VCaP (cell line): ENCODE measurements at regions not wholly inside any gene's neighbourhood (a gene's known extent, or its start where the extent isn't known, plus 50 kb on each side); places are given as distances from the start of the nearest gene placed in this dataset.

Source experiments
- H3K27ac ChIP-seq: fragments of 450-650 bp; 2 replicates; pipeline ENCODE4 v1.5.1; 2017
- CTCF ChIP-seq: fragments of 450-650 bp; conservative IDR thresholded peaks from 2 replicates; pipeline ENCODE4 v1.5.1; 2017; ENCODE audit warnings: mild to moderate bottlenecking, moderate library complexity

GRCh38 chr9:115378758-115379157 is 260.8 kb upstream of the TNC start:
- TF ChIP-seq CTCF, result no peak
- no peak overlapping the region for H3K27ac ChIP-seq

- TF ChIP-seq CTCF, result no peak
- no peak overlapping the region for H3K27ac ChIP-seq
Measured at GRCh38 chr9:115379719-115380118, 261.8 kb upstream of the TNC start.

GRCh38 chr9:115382865-115383264 is 264.9 kb upstream of the TNC start:
- no peak for TF ChIP-seq CTCF
- H3K27ac ChIP-seq, result no peak overlapping the region

GRCh38 chr9:115385383-115386122 is 267.6 kb upstream of the TNC start:
- no peak for TF ChIP-seq CTCF
- H3K27ac ChIP-seq, result no peak overlapping the region

- no peak for TF ChIP-seq CTCF
- peak overlapping the region; percentile 33 for H3K27ac ChIP-seq
Measured at GRCh38 chr9:115386963-115387770, 269.2 kb upstream of the TNC start.

- TF ChIP-seq CTCF, result no peak
Measured at GRCh38 chr9:115391168-115391825, 273.3 kb upstream of the TNC start.

GRCh38 chr9:115393976-115394775 is 276.2 kb upstream of the TNC start:
- H3K27ac ChIP-seq, result no peak overlapping the region
- TF ChIP-seq CTCF, result no peak

More at GRCh38 chr9:115391168-115391825, 273.3 kb upstream of the TNC start:
- H3K27ac ChIP-seq, result peak overlapping the region; percentile 44
